ENCODE measurements at regions not wholly inside any gene's neighbourhood (a gene's known extent, or its start where the extent isn't known, plus 50 kb on each side); places are given as distances from the start of the nearest gene placed in this dataset.

DNA sequence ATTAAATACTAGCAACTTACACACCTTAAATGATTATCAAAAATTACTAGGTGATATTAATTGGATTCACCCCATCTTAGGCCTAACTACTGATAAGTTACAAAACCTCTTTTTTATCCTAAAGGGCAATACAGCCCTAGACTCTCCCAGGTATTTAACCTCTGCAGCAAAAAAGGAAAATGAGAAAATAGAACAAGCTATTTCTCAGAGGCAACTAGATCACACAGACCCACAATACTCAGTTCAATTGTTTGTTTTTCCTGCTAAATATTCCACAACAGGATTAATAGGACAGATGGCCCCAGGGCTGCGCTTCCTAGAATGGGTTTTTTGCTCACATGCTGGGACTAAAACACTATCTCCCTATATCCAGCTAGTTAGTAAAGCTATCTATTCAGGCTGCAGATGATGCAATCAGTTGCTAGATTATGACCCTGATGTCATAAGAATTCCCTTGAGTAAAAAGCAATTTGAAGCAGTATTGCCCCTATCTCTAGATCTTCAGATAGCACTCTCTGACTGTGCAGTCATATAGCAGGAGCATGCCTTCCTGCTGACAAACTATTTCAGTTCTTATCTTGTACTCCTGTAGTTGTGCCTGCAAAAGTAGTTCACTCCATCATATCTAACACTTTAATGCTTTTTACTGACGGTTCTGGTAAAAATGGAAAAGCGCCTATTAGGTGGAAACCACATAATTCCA lies 1595.5 kb upstream of the TENM4 start:
- no peak for DNase-seq (ENCODE audit: low read depth in 3 of 3)

- no peak for DNase-seq (ENCODE audit: low read depth in 3 of 3)
Observed at GRCh38 chr11:81033779-81034540, 1593.1 kb upstream of the TENM4 start.

DNA sequence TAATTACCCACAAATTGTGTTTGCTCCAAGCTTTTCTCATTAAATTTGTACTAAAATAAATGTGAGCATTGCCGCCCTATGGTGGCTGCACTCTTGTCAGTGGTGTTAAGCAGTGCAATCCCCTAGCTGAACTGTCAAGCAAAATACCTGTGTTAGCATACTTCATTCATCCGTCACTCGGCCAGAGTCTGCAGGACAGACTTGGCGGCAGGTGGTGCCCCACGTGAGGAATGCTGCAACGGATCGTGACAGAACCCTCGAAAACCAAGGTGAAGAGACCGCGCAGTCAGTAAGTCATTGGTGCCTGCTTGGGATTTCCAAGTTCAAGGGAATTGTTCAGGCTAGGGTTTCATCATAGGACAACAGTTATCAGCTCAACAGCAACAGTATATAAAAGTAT lies 1592.1 kb upstream of the TENM4 start:
- DNase-seq (ENCODE audit: low read depth in 3 of 3), result no peak

DNA sequence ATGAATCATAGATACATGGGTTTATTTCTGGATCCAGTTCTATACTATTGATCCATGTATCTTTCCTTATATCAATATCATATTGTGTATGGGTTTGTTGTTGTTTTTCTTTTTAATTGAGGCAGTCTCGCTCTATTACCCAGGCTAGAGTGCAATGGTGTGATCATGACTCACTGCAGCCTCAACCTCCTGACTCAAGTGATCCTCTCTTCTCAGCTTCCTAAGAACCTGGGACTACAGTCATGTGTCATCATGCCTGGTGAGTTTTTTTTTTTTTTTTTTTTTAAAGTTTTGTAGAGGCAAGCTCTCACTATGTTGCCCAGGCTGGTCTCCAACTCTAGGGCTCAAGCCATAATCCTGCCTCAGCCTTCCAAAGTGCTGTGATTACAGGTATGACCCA lies 1589.4 kb upstream of the TENM4 start:
- no peak for DNase-seq (ENCODE audit: low read depth in 3 of 3)

DNA sequence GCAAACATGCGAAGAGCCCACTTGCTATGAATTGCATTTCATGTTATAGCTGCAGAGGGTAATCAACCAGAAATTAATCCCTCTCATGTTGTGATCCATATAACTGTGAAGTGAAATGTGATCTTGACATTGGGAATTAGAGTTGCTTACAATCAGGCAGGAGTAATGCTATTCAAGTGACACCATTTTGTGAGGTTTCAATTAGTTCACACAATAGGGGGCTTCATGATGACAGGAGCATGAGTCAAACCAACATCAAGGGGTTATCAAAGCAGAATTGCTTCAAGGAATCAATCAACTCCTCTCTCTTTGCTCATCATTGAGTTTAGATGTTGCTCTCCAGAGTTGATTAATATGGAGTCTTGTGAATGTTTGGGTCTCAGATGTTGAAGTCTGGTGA lies 1585.2 kb upstream of the TENM4 start:
- no peak for DNase-seq (ENCODE audit: low read depth in 3 of 3)

- no peak for DNase-seq (ENCODE audit: low read depth in 3 of 3)
Observed at GRCh38 chr11:81022057-81022456, 1581.2 kb upstream of the TENM4 start.

DNA sequence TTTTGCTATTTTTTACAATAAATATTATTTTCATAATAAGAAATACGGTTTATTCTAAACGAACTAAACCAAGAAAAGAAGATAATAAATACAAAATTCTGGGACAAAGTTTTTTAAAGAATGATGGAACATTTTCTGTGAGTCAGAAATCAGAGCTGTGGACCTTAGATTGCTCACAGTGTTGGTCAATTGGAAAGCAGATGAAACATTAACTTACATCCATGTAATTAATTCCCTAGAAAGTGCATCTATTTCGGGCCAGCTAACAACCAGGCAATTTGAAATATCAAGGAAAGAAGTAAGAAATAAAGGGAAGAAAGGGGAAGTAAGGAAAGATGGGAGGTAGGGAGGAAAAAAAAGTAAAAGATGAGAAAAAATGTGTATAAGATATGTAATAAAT lies 1569.8 kb upstream of the TENM4 start:
- DNase-seq (ENCODE audit: low read depth in 3 of 3), result no peak

GRCh38 chr11:81007046-81007445 lies 1566.2 kb upstream of the TENM4 start:
- DNase-seq (ENCODE audit: low read depth in 3 of 3), result no peak

DNA sequence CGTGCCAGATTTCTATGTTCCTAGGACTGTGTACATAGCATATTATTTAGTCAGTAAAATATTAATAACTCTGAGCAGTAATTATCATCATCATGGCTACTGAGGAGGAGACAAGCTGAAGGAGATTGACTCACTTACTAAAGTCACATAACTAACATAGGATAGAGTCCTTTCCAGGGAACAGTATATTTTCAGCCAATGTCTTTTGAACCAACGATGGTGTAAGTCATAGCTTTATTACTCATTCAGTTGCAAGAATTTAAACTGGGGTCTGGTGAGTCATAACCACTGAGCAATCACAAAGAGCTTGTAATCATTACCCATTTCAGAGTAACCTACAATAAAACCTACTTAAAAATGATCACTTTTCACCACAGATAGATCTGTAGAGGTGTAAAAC lies 1564.8 kb upstream of the TENM4 start:
- no peak for DNase-seq (ENCODE audit: low read depth in 3 of 3)

- DNase-seq (ENCODE audit: low read depth in 3 of 3), result no peak
Observed at GRCh38 chr11:81004576-81004975, 1563.7 kb upstream of the TENM4 start.

DNA sequence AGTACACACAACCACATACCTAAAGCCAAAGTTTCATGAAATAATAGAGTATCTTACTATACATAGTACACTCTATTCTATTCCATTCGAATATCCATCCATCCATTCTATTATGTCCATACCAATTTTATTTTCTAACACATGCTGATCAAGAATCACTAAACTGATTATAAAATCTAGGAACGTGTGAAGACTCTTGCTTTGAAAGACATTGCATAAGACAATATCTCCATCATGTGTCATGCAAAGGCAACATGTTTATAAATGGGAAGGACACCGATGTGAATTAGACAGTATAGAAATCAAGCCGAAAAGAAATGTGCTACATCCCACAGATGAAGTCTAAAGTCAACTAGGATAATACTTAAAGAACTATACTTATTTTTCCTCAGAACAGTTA lies 1561.5 kb upstream of the TENM4 start:
- DNase-seq (ENCODE audit: low read depth in 3 of 3), result no peak

DNA sequence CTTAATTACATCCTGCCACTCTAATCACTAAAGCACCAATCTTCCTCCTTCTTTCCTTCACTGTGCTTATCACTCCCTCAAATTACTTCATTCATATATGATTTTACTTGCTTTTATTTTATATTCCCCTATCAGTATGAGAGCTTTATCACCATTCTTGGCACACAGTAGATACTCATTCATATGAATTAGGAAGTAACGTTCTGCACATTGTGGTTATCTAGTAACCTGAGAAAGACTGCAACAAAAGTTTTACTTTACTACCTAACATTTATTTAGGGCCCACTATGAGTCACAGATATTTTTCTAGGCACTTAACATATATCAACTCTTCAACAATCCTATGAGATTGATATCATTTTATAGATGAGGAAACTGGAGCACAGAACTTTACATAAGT lies 1559.9 kb upstream of the TENM4 start:
- no peak for DNase-seq (ENCODE audit: low read depth in 3 of 3)

DNA sequence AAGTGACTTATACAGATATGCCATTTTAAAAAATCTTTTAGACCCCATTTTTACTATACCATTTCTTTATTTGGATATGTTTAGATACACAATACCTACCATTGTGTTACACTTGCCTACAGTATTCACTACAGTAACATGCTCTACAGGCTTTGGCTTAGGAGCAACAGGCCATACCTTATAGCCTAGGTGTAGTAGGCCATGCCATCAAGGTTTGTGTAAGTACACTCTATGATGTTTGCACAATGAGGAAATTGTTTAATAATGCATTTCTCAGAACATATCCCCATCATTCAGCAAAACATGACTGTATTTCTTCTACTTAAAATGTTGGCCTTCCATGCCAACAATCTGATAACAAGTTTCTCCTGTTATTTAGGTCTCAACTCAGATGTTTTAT lies 1559.5 kb upstream of the TENM4 start:
- DNase-seq (ENCODE audit: low read depth in 3 of 3), result no peak

- DNase-seq (ENCODE audit: low read depth in 3 of 3), result no peak
Observed at GRCh38 chr11:80995523-80995922, 1554.7 kb upstream of the TENM4 start.

DNA sequence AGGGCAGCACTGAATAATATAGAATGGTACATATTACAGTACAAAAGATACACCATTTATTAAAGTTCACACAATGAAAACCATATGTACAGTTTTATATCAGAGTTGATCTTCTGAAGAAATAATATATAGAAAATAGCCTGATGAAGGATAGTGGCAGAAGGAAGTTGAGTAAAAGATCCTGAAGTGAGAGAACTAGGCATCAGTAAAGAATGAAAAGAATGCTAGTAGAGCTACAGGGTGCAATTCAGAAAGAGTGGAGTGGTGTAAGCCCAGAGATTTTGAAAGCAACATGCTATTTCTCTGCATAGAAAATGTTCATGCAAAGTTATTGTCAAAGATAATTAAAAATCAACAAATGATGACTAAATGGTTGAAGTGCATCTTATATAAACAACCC lies 1552.7 kb upstream of the TENM4 start:
- DNase-seq (ENCODE audit: low read depth in 3 of 3), result no peak

GRCh38 chr11:80990885-80991284 lies 1550.1 kb upstream of the TENM4 start:
- no peak for DNase-seq (ENCODE audit: low read depth in 3 of 3)

- no peak for DNase-seq (ENCODE audit: low read depth in 3 of 3)
Observed at GRCh38 chr11:80987171-80987570, 1546.3 kb upstream of the TENM4 start.

DNA sequence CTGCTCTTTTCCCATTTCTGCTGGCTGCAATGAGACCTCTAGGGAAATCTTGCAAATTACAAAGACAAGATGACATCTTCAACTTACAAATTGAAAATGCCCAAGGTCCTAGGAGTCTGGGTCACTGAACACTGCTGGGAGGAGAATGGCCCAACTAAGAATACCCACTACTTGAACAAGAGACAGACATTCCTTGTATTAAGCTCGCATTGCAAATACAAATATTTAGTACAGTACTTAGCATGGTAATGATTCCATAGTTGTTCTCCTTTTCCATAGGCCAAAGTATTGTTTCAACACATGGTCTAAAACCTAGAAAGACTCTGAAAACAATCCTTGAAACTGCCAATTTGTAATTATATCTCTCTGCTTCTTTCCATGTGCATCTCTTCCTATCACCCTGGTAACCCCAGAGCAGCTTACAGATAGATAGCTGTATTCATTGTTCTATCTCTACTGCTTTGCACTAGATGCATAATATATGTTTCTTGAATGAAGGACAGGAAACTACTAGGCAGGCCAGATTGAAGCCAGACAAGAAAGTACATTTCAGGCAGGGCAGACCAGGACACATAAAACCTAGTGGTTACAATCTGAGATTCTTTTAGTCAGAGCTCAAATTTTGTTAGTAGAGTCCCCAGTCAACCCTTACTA lies 1545.7 kb upstream of the TENM4 start:
- DNase-seq (ENCODE audit: low read depth in 3 of 3), result no peak

- DNase-seq (ENCODE audit: low read depth in 3 of 3), result no peak
Observed at GRCh38 chr11:80980227-80980626, 1539.4 kb upstream of the TENM4 start.

DNA sequence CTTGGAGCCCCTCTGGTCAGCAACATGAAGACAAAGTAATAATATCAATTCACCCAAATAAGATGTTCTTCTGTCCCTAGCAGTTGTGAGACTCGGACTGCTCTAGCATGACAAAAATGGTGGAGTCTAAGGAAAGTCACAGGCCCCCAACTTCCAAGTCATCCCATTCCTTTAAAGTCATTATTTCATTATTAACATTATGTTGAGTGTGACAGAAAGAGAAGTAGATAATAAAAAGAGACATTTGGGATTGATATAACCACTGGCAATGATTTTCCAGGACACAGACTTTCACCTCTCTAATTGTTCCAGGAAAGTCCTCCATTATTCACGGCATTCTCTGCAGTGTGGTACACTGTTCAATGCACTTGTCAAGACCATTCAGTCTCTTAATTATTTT lies 1533.0 kb upstream of the TENM4 start:
- no peak for DNase-seq (ENCODE audit: low read depth in 3 of 3)

GRCh38 chr11:80970037-80970436 lies 1529.2 kb upstream of the TENM4 start:
- no peak for DNase-seq (ENCODE audit: low read depth in 3 of 3)

DNA sequence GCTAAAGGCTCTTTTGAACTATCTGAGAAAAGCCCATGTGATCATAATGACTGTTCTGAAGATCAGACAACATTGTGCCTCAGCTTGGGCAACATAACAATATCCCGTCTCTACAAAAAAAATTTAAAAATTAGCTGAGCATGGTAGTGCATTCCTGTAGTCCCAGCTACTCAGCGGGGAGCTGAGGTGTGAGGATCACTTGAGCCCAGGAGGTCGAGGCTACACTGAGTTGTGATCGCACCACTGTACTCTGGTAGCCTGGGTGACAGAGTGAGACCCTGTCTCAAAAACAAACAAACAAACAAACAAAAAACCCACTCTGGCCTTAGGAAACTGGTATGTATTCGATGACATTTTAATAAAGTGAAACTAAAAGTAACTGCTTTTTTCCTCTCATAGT lies 1526.8 kb upstream of the TENM4 start:
- no peak for DNase-seq (ENCODE audit: low read depth in 3 of 3)

DNA sequence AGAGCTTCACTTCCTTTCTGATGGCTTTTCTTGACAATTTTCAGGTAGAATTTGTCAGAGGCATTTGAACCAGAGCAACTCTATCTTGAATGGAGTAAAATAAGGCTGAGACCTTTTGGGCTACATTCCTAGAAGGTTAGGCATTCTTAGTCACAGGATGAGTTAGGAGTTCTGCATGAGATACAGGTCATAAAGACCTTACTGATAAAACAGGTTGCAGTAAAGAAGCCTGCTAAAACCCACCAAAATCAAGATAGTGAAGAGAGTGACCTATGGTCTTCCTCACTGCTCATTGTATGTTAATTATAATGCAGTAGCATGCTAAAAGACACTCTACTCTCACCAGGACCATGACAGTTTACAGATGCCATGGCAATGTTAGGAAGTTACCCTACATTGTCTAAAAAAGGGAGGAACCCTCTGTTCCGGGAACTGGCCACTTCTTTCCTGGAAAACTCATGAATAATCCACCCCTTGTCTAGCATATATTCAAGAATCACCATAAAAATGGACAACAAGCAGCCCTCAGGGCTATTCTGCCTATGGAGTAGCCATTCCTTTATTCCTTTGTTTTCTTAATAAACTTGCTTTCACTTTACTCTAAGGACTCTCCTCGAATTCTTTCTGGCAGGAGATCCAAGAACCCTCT lies 1519.7 kb upstream of the TENM4 start:
- no peak for DNase-seq (ENCODE audit: low read depth in 3 of 3)

Measured in stimulated activated CD4-positive, alpha-beta T cell treated with anti-CD3 and anti-CD28 coated beads, TNF-alpha, amount 100 ng/mL, for 24 hours (primary cell).